Hematopoietic multipotent progenitor cell treated with erythropoietin and hydrocortisone succinate and interleukin-3 and kit ligand, for 15 days (in vitro differentiated cells): ENCODE measurements at regions not wholly inside any gene's neighbourhood (a gene's known extent, or its start where the extent isn't known, plus 50 kb on each side); places are given as distances from the start of the nearest gene placed in this dataset.
A peak's percentile ranks its signal among the peaks of the same experiment; 100 is the strongest.

ENCODE experiments used
- DNase-seq: peaks from one replicate; pipeline ENCODE4 v3.0.0-alpha.2; 2015; ENCODE audit warnings: low spot score

DNA sequence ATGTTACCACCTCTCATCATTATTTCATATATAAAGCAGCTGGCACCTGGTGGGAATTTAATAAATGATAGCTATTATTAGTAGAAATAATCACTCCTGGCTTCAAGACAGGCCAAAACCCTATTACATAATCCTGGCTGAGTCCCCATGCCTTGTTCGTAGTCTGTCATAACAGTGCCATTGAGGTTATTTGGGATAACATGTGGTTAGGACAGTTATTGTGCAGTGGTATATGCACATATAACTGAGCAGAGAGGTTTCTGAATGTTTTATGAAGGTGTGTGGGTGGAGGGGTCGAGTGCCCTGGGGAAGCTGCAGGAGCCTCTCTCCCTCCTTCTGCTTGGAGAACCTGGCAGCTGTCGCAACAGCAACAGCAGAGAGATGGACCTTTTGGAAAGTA is 162.4 kb upstream of the NABP1 start:
- DNase-seq: no peak

DNA sequence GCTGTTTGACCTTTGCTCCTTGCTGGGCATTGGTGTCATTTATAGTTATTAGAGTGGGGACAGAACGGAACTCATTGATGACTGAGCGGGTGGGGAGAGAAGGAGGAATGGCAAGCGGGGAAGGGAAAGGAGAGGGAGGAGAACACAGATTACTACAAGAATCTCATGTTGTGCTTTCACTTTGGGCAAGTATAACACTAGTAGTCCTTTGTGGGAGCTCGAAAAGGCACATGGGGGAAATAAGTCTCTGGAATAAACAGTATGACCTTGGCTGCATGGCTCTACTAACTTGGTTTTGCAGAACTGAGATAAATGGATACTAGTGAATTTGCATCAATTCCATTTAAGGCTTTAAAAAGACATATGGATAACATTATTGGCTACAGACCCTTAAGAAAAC is 161.7 kb upstream of the NABP1 start:
- no peak for DNase-seq

DNA sequence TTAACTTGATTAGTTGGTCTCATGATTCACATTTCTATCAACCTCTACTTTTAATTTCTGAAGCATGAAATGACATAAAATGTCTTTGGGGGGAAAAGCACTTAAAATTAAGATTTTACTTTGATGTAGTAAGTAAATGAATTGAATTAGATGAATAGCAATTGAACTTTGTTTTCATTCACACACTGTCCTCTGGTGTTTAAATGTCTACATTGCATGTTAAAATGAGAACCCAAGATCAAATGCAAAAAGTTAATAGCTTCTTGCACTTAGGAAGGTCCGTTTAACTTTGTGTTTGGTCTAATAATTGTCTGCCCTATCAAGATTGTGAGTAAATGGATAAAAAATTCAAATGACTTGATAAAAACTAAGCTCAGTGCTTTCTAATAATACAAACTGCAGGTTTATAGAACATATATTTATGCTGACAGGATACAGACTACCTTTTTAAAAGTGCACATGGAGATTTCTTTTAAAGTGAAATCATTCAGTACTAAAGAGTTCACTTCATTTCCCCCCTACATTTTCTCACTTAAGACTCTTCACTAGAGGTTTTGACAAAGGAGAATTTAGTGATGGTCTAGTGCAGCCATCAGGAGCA is 156.2 kb upstream of the NABP1 start:
- DNase-seq: peak; percentile 17

DNA sequence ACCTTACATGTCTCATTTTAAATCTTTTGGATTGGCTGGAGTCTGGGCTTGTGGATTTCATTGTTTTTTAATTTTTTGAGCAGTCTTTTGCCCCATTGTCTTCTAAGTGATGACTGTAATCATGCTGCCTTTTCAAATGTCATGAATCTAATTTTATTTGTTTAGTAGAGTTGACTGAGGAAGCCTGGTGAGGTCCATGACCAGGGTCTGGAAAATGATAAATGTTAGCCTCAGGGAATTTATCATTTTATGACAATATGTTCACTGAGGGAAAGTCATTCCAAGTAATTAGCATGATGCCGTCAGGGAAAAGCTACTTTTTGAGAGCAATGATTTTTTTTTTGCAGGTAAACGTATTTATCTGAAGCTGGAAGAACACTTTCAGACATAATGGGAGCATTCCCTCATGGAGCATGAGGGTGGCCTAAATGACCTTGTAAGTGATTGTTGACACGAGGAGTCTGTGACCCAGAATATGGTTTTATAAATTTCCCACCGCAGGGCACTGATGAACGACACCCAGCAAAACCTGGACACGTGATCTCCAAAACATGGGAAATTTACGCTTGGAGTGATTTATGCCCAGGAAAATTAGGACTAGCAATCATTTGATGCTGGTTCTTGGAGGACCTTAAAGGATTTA is 155.3 kb upstream of the NABP1 start:
- DNase-seq: no peak

DNA sequence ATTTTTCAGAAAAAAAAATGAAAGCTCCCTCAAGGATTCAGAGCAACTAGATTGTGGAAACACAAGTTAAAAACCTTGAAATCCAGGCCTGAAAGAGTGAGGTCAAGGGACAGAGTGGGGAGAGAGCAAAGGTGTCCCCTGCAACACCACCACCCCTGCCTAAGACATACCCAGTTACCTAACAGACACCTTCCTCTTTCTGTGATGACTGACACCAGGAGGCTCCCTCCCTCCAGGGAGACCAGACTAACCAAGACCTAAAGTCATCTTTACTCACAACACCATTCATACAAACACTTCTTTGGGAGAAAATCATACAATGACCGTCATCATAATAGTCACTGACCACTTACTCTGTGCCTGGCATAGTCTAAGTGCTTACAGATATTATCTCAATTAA is 151.8 kb upstream of the NABP1 start:
- DNase-seq: no peak

DNA sequence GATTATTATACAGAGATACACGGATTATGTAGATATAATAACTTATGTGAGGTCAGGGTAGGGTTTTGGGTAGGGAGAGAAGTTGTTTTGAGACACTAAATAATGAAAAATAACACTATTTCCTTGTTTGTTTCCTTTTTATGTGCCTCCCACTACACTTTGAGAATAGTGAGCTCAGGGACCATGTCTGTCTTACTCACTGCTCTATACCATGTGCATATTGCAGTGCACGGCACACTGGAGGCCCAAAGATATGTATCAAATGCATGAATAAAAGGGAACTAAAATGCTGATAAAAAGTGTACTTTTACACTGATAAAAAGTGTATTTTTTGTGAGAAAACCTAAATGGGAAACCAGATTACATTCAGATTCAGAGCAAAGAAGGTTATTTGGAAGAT is 151.4 kb upstream of the NABP1 start:
- no peak for DNase-seq

DNA sequence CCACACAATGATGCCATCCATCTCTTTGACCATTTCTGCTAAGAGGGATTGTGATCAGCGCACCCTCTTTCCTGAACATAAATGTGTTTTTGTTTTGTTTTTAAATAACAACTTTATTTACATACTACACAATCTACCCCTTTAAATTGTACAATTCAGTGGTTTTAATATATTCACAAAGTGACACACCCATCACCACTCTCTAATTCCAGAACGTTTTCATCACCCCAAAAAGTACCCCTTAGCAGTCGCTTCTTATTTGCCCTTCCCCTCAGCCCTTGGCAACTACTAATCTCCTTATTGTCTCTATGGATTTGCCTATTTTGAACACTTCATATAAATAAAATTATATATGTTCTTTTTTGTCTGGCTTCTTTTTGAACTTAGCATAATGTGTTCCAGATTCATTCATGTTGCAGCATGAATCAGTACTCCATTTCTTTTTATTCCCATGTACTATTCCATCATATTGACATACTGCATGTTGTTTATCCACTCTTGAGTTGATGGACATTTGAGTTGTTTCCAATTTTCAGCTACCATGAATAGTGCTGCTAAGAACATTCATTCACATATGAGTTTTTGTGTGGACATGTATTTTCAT is 150.9 kb upstream of the NABP1 start:
- no peak for DNase-seq

DNA sequence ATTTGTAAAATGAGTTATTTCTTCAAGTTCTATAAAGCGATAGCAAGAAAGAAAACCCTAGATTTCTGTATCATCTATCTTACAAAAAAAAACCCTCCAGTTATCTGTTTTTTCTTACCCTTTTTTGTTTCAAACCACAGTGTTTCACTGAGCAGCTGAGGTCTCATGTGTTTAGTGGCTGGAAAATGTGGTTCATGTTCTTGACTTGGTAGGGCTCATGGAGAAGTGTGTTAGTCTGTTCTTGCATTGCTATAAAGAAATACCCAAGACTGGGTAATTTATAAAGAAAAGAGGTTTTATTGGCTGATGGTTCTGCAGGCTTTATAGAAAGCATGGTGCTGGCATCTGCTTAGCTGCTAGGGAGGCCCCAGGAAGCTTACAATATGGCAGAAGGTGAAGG is 147.3 kb upstream of the NABP1 start:
- DNase-seq: no peak

DNA sequence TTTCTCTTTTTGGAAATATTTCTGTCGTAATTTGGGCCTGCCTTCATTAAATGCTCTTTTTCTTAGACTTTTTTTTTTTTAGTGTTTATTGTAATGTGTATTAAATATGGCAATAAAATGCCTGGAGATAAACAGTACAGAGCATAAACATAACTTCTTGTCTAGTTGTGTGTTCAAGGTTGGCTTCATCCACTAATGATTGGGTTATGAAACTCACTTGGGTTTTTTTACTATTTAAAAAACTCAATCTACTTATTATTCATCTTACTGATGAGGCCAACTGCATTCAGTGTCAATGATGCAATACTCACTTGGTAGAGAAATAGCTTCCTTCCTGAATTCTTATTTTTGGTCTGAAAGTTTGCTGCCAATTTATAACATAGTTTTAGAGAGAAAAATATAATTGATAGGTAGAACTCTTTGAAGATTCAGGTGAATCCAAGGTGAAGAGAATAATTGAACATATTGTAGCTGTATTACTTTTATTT is 144.2 kb upstream of the NABP1 start:
- no peak for DNase-seq

DNA sequence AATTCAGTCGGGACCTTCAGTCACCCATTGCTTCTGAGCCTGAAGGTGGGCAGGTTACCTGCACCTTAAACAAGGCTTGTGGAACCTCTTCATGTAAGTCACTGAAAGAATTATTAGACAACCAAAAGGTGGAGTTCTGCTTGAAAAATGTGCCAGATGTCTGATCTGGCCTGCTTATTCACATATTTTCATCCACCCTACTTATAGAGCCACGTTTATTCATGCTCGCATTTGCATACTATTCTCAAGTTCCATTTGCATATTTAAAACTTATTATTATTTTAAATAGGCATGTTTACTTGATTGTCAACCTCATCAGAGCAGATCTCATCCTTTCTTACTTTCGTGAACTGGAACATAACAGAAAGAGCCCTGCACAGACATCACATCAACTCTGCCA is 140.0 kb upstream of the NABP1 start:
- DNase-seq: no peak

DNA sequence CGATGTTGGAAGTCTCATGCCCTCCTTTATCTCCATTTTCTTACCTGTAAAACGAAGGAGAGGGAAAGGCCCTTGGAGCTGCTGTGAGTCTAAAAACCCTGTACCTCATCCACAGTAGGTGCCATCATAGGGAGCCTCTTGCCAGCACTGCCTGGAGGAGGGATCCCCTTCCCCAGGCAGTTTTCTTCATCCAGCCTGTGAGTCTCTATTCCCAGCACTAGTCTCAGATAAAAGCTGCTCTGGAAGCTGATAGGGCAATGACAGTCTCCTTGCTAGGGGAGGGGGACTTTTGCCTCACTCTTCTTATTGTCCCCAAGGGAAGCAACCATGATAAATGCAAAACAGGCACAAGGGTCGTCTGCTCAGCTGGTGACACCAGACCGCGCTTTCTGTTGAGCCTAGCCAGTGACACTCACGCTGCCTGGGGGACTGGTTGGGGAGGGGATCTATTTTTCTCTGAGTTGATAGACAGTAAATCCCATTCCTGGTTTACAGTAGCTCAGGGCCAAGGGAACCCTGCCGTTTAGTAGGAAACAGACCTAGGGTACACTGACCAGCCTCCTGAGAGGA is 139.5 kb upstream of the NABP1 start:
- no peak for DNase-seq

DNA sequence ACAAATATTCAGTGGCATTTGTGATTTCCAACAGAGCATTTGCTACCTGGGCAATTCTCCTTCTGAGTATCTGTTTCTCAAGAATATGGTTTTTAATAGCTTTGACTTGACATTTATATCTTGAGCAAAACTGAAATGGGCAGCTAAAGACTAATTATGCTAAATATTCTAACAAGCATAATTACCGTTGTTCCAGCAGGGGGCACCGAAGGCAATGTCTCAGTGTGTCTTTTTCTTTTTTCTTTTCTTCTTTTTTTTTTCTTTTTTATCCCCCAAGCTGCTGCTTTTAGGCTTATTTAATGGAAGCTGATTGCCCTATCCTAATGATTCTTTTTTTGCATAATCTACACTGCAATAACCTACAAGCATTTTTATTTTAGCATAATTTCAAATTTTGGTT is 138.9 kb upstream of the NABP1 start:
- DNase-seq: no peak

DNA sequence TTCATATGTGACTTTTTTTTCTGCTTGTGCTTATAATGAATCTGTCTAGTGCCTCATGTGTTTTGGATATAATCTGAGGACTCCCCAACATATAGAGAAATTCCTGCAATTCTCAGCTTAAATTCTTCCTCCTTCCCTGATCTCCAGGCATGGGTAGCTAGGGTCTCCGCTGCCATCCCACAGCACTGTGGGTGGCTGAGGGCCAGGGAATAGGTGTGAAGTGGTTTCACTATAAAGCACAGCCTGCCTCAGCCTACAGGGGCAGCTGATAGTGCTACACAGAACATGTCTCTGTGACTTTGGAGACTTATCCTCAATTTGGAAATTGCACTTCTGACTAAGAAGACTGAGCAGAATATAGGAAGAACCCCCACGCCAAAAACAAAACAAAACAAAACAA is 137.3 kb upstream of the NABP1 start:
- DNase-seq: no peak

DNA sequence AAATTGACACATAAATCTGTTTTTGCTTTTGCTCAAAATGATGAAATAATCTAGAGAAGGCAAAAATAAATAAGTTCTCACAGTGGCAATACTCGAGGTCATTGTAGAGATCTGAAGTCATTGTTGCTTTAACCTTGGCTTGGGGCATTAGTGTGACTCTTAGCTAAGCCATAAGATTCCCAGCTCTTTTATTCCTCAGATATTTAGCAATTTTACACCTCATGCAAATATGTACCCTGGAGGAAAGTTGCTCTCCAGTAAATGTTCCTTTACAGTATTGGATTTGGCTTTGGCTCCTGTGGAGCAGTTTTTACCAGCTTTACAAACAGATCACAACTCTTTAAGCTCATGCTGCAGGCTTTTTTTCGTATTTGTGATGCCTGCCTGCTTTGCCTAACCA is 134.2 kb upstream of the NABP1 start:
- no peak for DNase-seq

DNA sequence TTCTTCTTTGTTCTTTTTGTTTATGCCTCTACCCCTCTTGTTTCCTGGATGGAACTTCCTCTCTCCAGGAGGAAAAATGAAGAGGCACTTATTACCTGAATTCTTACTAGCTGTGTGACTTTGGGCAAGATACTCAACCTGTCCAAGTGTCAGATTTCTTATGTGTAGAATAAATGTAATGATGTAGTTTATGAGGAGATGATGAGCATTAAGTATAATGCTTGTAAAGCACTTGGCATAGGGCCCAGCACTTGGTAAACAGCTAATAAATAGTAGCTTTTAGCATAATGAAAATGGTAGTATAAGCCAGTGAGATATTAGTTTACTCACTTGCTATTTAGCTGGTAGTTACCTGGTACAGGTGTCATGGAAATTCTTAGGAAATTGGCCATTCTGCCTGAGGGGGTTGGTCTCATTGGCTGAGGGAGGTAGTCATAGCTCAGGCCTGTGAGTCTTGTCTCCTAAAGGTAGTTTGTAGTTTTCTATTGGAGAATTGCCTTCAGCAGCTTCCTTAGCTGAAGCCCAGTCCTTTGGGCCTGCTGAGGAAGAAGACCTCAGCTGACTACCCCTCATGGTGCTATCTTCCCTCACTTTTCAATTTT is 133.4 kb upstream of the NABP1 start:
- no peak for DNase-seq

DNA sequence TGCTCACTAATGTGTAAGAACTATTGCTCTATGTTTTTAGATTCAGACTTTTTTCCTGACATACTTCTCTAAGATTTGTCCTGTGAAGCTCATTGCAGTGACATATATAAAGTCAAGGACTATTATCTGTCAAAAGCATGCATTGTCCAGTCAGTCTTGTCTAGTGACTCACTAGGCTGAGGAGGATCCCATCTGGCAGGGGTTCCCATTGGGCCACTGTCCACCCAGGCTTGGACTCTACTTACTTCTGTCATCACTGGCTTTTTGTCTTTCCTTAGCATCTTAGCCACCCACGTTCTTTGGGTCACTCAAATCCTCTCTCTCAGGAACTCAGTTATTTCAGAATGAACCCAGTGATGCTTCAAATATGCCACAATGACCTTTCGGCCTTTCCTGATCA is 132.6 kb upstream of the NABP1 start:
- DNase-seq: no peak

DNA sequence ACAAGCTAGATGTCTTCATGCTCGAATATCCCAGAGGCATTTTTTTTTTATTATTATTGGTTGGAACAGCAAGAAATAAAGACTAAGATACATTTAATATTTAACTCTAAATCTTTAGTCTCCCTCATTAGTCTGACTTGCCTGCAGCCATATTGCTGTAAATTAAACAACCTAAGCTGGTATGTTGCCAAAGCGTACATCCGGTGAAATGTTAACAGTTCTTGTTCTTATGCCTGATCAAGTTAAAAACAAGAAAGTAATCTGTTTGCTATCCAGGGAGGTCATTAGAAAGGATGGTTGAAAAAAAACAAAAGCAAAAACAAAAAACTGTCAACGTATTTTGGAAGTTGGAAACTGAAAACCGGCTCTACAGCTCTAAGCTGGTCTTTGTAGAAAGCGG is 125.9 kb upstream of the NABP1 start:
- DNase-seq: no peak

DNA sequence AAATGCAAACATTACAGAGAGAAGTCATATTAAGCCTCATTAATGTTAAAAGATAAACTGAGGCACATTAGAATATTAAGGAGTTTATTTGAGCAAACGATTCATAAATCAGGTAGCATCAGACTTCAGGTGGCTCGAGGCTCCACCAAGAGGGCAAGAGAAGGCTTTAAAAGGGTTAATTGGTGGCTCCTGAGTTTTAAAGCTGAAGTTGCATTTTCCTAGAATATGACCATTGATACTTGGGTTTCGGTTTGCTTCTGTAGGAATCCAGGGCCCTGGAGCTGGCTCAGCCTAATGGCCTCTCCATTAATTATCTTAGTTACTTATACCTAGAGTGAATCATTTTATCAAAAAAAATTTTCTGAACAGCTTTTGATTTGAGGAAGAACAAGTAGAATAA is 123.7 kb upstream of the NABP1 start:
- no peak for DNase-seq

DNA sequence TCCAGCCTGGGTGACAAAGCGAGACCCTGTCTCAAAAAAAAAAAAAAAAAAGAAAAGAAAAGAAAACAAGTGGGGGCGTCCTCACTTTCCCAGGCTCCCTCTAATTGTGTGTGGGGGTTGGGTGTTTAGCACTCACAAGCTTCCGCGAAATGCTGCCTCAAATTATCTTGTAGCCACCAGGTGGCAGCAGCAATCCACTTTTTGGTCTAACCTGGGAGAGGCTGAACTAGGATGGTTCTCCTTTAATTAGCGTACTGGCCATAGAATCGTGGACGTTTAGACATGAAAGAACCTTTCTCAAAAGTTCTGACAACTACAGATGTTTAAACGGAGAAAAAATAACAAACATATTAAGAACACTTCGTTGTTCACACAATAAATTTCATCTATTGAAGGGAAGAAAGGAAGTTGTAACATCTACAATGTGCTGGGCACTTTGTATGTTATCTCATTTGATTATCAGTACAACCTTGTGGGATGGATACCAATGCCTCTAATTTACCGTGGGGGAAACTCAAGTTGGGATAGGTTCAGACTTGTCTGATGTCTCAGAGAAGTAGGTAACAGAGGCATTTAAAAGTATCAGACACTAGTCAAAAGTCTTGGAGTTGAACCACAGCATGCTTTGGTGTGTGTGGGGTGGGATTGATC is 122.7 kb upstream of the NABP1 start:
- peak; percentile 74 for DNase-seq

DNA sequence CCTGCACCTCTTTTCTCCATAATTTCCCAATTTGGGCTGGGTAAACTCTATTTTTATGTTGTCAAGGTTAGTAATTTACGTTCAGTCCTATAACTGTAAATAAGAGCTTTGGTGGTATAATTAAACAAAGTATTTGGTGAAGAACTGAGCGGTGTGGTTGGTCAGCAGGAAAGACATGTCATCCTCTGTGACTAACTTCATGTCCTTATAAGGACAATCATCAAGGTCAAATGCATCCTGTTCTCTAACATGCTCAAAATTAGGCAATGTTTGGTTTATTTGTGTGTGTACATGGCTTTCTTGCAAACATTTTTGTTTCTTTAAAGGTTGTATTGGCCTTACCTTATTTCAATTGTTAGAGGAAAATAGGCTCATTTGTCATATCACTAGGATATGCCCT is 121.5 kb upstream of the NABP1 start:
- DNase-seq: no peak

DNA sequence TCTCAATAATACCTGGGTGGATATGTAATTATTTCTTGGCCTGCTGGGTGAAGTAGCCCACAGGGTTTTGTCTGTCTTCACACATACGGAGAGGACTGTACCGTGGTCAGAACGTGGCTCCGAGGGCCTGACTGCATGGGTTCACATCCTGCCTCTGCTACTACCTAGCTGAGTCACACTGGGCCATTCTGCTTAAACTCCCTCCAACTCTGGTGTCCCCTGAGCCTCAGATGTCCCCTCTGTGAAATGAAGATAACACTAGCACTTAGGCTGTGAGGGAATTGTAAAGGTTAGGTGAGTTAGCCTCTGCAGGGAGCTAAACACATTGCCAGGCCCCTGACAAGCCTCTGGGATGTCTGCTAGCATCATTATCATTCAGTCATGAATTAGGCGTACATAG is 120.1 kb upstream of the NABP1 start:
- DNase-seq: no peak

DNA sequence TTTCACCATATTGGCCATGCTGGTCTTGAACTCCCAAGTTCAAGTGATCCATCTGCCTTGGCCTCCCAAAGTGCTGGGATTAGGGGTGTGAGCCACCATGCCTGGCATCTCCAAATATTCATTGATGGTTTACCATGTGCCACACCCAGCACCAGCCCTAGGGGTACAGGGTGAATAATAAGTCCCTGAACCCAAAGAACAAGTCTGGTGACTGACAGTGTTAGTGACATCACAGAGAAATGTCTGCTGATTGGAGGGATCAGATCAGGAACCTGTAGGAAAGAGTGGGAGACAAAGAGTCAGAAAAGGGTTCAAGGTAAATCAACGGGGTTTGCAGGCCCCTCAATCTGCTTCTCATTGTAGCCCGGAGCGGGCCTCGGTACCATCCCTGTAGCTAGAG is 118.4 kb upstream of the NABP1 start:
- DNase-seq: no peak
